ENCODE measurements at regions not wholly inside any gene's neighbourhood (a gene's known extent, or its start where the extent isn't known, plus 50 kb on each side); places are given as distances from the start of the nearest gene placed in this dataset.
"Not testable (repeated sequence)": the region's sequence is repeated elsewhere in the genome, so short reads cannot be mapped to it uniquely, and the experiment has no call there.

DNA sequence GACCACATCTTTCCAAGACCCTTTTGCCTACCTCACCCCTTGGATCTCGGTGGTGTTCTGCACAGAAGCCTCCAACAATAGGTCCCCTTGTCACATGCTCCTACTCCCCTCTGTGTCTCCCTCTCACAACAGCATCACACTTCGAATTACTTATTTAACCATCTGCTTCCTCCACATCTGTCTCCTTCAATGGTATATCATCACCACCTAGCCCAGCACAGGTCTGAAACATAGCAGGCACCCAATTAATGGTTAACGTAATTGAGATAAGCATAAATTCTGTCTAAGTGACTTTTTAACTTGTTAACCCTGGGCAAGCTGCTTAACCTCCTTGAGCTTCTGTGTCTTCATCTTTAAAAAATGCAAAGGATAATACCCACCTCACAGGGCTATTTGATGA is 100.3 kb upstream of the BARHL2 start:
- Histone ChIP-seq H3K27ac (no peak overlapping the region), H3K27me3 (no peaks in the 10 kb centered on the region), H3K9me3 (no peaks in the 10 kb centered on the region), H3K4me1 (no peaks in the 10 kb centered on the region), H3K36me3 (no peaks in the 10 kb centered on the region), H3K4me3 (no peak overlapping the region)
- no peak for TF ChIP-seq CTCF (IDR thresholded peaks at IDR 0.05)
- intact Hi-C loops (cut with DNase I; ENCODE audit: low total_unique reads): no loop called here
- no peak for DNase-seq

DNA sequence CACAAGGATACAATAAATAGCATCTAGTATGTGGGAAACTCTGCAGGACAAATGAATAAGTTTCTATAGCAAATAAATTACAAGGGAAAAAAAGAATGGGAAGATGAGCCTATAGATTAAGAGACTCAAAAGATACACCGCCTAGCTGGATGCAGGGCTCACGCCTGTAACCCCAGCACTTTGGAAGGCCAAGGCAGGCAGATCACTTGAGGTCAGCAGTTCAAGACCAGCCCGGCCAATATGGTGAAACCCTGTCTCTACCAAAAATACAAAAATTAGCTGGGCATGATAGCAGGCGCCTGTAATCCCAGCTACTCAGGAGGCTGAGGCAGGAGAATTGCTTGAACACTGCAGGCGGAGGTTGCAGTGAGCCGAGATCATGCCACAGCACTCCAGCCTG is 95.1 kb upstream of the BARHL2 start:
- intact Hi-C loops (cut with DNase I; ENCODE audit: low total_unique reads): not testable (repeated sequence)

GRCh38 chr1:90811444-90811950 is 94.4 kb upstream of the BARHL2 start:
- H3K36me3 ChIP-seq; H3K27me3 ChIP-seq; intact Hi-C loops (cut with DNase I; ENCODE audit: low total_unique reads); DNase-seq; H3K4me3 ChIP-seq; H3K27ac ChIP-seq; H3K4me1 ChIP-seq; H3K9me3 ChIP-seq: not testable (repeated sequence)

More for the DNA sequence above, 95.1 kb upstream of the BARHL2 start:
- not testable (repeated sequence) for H3K27ac ChIP-seq, DNase-seq, H3K4me3 ChIP-seq, H3K36me3 ChIP-seq, H3K27me3 ChIP-seq, H3K9me3 ChIP-seq, H3K4me1 ChIP-seq

DNA sequence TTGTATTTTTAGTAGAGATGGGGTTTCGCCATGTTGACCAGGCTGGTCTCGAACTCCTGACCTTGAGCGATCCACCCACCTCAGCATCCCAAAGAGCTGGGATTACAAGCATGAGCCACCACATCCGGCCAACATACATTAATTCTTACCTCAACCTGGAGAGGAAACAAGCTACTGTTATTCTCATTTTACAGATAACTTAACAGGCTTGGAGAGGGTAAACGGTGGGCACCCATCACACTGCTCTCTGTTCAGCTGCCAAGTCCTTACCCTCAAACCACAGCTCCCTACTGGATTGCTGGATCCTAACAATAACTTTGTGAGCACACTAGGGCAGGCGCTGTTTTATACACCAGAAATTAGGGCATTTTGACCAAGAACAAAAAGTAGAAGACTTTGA is 93.6 kb upstream of the BARHL2 start:
- no peak for TF ChIP-seq CTCF (IDR thresholded peaks at IDR 0.05)
- H3K4me3 ChIP-seq: no peak overlapping the region
- DNase-seq: no peak
- no peaks in the 10 kb centered on the region for H3K27me3 ChIP-seq
- H3K9me3 ChIP-seq: no peaks in the 10 kb centered on the region
- H3K36me3 ChIP-seq: no peaks in the 10 kb centered on the region
- H3K4me1 ChIP-seq: no peaks in the 10 kb centered on the region
- no peak overlapping the region for H3K27ac ChIP-seq
- intact Hi-C loops (cut with DNase I; ENCODE audit: low total_unique reads): no loop called here

DNA sequence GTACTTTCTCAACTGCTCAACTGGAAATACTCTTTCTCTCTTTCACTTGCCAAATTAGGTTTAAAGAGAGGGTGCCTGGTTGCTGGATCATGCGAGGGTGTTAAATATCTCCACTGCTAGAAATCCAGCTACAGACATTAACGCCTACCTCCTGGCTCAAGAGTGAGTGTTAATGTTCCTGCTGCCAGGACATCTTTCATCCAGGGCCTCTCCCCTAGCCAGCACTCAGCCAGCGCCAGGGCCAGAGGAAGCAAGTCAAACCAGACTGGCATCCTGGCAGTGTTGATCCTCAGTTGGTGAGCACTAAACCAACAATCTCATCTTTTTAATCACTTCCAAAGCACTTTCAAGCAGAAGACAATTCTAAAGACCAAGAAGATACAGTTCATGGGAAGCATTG is 92.9 kb upstream of the BARHL2 start:
- Histone ChIP-seq H3K27ac (no peak overlapping the region), H3K4me3 (no peak overlapping the region), H3K36me3 (no peaks in the 10 kb centered on the region), H3K9me3 (no peaks in the 10 kb centered on the region), H3K4me1 (no peaks in the 10 kb centered on the region), H3K27me3 (no peaks in the 10 kb centered on the region)
- intact Hi-C loops (cut with DNase I; ENCODE audit: low total_unique reads): no loop called here
- no peak for DNase-seq
- TF ChIP-seq CTCF (IDR thresholded peaks at IDR 0.05): no peak

GRCh38 chr1:90809093-90809492 is 92.0 kb upstream of the BARHL2 start:
- no peak for DNase-seq
- no peak overlapping the region for H3K27ac ChIP-seq
- TF ChIP-seq CTCF (IDR thresholded peaks at IDR 0.05): no peak
- no peak overlapping the region for H3K4me3 ChIP-seq
- H3K4me1 ChIP-seq: no peaks in the 10 kb centered on the region
- no peaks in the 10 kb centered on the region for H3K9me3 ChIP-seq
- no peaks in the 10 kb centered on the region for H3K27me3 ChIP-seq
- H3K36me3 ChIP-seq: no peaks in the 10 kb centered on the region
- intact Hi-C loops (cut with DNase I; ENCODE audit: low total_unique reads): no loop called here

- intact Hi-C loops (cut with DNase I; ENCODE audit: low total_unique reads): no loop called here
- Histone ChIP-seq H3K9me3 (no peaks in the 10 kb centered on the region), H3K27ac (no peak overlapping the region), H3K4me1 (no peaks in the 10 kb centered on the region), H3K4me3 (no peak overlapping the region), H3K36me3 (no peaks in the 10 kb centered on the region), H3K27me3 (no peaks in the 10 kb centered on the region)
- no peak for DNase-seq
- TF ChIP-seq CTCF (IDR thresholded peaks at IDR 0.05): no peak
Observed at GRCh38 chr1:90807329-90807728, 90.2 kb upstream of the BARHL2 start.
